NCI-H2171 treated with DMSO at 0.1 percent for 48 hours (cell line): ENCODE measurements at regions not wholly inside any gene's neighbourhood (a gene's known extent, or its start where the extent isn't known, plus 50 kb on each side); places are given as distances from the start of the nearest gene placed in this dataset.

ENCODE experiments used
- DNase-seq: peaks from one replicate; lab custom pipeline; 2025; lab: John Stamatoyannopoulos, UW

DNA sequence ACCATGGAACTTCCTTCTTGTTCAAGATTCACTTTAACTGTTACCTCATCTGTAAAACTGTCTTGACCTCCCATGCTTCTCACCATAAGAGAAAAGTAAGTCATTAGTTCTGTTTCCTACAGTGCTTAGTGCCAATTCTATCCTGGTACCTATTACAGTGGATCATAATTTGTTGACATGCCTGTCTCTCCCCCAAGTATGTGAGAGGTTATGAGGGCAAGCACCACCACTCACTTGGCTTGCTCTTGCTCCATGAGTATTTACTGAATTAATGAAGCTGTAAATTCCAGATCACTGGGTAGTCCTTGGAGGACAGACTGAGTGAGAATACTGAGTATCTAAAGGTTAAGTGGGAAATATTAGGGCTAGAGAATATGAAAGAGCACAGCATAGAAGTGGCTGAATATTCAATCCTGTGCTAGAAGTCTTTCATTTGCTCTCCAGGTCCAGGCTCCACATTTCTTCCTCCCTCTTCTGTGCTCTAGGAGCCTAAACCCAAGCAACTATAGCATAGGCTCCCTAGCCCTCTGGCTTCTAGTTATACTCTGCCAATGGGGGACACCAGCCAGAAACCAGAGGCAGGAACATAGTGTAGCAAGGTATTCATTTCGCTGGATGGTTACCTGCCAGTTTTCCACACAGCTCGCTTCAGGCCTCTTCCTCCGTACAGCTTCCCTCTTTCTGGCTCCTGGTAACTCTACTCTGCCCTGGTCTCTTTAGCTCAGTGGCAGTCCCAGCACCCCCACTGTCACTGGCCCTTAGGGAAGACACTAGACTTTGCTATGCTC lies 118.2 kb upstream of the SLC5A12 start:
- DNase-seq = no peak

DNA sequence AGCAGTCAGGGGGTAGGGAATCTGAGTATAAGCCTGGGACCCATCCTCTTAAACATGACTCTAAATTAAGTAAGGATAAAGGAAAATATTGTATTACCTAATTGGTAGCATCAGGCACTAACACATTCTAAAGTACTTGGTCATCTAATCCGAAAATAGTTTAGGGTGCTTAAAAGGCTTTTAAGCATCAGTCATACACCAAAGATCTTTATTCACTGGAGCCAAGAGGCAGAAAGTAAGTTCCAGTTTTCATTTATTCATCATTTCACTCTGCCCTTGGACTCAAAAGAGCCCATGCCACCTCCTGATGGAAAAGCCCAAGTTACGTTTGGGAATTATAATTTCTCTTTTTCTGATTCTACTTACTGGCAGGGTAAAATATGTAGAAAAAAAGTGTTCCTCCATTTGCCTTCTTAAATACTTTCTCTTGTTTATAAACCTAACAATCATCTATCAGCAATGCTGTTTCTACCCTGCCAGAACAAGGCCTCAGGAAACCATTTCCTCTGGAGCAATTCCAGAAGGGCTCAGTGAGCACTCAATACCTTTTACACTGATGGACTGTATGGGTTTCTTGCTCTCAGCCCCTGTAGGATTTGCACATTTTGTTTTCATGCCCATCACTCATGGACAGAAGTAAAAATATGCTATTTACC lies 120.1 kb upstream of the SLC5A12 start:
- DNase-seq = no peak

DNA sequence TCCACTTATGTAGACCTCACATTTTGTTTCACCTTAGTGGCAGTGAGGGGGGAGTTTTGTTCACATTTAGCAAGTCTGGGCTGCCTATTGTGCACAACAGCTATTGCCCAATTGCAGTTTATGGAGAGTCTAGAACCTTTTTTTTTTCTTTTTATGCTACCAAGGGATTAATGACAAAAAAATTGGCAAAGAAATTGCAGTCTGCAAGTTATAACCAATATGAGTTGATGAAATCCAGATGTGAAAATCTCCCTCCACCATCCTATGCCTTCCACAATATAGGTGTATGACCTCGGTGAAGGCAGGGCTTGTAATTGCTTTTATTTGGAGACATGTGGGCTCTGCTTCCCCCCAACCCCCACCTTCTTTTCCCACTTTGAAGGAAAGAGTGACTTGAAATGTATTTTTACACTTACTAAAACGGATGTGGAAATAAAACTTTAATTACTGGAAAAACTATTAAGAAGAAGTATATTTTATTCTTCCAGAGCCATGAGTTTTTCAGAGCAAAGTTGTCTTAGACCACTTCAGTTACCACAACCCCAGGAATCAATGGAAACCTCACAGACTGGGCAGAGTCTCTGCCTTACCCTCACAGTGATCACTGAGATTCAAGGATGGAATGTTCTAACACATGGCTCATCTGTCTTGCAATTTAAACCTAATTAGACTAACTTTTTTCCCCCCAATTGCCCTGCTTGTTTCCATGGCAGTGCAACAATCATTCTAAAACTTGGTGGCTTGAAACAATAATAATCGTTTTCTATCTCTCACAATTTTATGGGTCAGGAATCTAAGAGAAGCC lies 120.8 kb upstream of the SLC5A12 start:
- no peak for DNase-seq

DNA sequence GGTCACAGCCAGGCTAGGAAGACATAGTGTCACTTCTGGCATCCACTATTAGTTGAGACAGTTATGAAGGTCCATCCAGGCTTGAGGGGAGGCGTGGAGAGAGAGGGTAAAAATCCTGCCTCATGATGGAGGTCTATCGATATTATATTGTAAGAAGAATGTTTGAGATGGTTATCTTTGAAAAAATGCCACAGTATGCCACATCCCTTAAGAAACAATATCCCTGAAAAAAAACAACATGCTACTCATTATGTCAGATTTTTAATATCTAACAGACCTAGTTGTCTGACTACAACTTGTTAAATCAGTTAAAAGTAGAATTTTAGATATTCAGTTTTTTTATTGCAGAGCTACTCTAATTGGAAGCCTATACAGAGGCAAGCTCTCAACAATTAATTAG lies 121.7 kb upstream of the SLC5A12 start:
- DNase-seq = no peak

DNA sequence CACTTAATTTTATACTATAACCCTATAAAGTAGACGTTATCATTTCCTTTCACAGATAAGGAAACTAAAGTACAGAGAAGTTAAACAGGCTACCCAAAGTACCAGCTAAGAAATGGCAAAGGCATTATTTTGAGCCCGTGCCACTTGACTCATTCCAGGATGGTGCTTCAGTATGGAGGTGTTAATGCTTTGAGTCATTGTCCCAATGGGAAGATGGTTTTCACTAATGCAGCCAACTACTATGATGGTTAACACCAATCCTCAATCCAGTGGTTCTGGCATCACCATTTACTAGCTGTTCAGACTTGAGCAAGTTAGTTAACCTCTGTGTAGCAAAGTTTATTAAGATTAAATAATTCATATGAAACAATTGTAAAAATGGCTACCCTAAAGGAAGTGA lies 123.1 kb upstream of the SLC5A12 start:
- no peak for DNase-seq

DNA sequence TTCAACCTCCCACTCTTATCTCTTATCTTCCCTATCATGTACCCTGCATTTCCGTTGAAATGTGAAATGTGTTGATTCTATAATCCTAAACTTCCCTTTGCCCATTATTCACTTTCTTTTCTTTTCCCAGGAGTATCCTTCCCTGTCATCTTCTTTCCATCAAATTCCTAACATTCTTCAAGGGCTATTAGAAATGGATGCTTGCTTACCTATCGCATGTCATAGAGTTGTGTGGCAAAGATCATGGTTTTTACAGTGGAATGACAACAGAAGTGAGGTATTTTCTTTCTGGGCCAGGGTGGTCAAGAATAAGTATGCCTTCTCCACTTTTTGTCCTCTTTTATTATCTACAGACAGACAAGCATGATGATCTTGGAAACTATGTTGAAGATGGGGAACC lies 124.4 kb upstream of the SLC5A12 start:
- no peak for DNase-seq

DNA sequence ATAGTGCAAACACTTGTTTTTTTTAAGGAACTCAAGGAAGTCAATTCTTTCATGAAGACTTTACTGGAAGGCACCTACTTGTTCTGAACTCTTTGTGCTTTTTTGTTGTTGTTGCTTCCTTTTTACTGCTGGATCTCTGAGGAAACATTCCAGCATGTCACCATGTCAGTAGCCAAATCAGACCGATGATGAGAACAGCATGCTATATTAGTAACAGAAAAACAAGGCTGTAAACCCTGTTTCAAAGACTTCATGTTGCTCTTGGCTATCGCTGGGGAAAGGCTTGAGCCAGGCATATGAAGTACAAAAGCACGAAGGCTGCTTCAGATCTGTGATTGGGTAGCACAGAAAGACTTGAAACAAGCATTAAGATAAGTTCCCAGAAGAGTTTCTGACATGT lies 125.6 kb upstream of the SLC5A12 start:
- DNase-seq = no peak

DNA sequence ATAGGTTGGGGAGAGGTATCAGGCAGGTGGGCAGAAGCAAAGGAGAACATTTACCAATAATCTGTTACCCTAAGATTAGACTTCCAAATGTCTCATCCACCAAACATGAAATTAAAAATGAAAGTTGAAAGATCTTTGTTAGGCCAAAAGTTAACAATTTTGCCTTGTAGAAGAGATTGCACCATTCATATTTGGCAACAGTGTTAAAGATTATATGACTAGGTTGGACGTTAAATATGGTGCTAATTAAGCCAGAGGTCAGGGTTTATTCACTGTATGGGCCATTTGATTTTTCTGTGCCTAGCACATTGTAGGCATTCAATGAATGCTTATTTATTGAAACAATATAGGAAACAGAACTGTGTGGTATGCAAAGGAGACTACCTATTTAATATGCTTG lies 126.1 kb upstream of the SLC5A12 start:
- DNase-seq = no peak

DNA sequence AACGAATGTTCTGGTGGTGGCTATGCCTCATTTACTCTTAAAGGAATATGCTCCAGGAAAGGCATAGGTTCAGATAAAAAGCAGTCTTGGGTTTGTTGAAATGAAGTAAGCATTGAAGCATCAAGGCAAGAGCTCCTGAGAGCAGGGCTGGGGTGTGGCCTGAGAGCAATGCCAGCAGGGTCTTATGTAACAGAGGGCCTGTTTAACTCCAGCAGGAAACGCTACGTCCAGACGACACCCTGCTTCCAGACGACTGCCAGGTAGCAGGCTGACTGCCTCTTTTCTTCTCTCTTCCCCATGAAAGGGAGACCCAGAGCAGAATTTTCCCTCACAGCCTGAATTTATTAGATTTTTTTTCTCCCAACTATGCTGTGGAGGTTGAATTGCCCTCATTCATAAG lies 127.2 kb upstream of the SLC5A12 start:
- DNase-seq = peak; percentile 31

DNA sequence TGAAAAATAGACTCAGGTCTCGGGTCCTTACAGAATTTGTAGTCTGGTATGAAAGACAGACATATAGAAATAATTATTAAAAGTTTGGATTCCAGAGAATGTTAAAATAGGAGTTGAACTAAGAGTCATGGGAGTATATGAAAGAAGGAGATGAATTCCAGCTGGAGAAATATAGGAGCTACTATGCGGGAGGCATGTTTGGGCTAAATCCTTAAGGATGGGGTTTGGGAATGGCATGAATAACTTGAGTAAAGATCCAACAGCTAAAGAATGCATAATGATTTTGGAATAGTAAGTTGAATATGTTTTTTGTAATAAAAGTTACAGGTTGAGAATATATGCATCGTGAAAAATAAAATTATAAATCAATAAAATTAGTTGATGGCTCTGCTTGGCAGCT lies 129.4 kb upstream of the SLC5A12 start:
- DNase-seq = peak; percentile 68

DNA sequence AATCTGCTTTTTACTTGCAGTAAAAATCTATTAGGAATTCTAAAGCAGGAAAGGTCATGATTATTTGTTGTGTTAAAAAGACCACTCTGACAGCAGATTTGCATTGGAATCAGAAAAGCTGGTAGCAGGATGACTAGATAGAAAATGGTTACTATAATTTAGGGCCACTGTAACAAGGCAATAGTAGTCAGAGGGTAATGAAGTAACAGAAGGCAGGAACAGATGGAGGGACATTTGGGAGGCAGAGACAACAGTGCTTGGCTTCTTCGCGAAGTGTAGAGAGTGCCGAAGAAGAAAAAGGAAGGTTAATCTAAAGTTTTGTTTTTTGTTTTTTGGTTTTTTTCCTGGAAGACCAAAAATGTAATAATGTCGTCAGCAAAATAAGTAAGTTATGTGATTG lies 129.8 kb upstream of the SLC5A12 start:
- DNase-seq = peak; percentile 98

DNA sequence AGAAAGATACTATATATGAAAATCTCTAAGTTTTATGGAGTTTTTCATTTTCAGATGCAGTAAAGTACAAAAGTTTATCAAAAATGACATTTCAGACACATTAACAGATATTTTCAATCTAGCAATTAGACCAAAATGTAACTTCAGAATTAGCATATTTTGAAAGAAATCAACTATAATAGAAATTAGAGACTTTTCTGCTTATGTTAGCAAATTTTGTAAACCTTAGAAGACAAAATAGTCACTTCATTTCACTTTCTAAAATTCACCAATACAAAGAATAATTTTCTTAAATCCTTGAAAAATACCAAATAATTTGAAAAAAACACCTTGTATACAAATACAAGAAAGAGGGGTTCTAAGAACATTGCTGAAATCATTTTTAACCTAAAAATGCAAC lies 135.8 kb upstream of the FIBIN start:
- DNase-seq = no peak

DNA sequence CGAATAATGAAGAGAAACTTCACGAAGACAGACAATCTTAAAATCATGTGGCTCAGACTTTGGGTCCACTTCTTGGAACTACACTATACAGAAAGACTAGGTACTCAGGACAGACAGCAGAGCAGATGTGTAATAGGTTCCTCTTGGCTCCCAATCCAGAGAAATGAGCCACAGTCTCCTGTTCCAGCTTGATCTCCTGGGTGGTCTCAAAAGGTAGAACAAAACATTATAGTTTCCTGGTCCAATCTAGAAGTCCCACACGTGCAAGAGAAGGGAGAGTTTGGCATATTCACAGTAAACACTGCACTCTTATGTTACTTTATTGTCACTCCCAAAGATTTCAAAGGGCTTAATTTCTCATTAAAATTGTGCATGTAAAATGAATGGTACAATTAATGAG lies 134.5 kb upstream of the FIBIN start:
- no peak for DNase-seq

DNA sequence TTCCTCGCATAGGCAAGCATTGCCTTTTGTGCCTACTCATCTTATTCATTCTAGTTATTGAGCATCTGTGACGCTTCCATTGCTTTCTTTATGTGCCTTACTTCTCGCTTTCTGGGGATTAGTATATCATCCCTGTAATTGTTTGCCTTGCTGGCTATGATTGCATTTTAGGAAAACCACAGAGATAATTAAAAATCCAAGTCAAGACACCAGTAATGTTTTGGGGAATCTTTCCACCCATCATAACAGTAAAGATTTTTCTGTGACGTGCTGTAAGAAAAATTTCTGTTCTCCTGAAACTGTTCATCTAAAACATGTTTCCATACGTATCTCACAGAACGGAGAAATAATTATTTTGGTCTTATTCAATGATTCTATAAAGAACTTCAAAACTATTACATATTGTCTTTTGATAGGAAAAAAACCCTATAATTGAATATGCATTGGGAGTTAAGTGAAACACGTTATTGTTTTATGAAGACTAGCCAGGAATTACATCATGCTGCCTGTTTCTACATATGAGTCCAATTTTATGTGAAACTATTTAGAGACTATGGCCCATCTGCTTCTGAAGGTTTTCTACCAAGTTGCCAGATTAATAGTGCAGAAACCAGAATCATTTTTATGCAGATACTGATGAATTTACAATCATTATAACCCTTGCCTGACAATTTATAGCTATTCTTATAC lies 133.7 kb upstream of the FIBIN start:
- DNase-seq = no peak

DNA sequence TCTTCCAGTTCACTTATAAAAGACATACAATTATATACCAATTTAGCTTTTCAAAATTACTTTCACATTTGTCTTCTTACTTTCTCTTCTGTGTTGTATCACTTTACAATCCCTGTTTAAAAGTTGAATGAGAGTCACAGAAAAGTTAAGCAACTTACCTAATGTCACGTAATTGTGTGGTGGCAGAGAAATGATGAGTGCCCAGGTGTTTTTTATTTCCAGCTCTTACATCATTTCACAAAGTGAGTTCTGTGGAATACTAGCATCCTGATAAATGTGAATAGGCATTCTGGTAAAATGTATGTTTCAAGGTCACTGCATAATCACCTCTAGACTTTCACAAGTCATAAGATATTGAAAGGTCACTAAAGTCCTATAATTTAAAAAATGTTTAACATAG lies 133.0 kb upstream of the FIBIN start:
- no peak for DNase-seq

DNA sequence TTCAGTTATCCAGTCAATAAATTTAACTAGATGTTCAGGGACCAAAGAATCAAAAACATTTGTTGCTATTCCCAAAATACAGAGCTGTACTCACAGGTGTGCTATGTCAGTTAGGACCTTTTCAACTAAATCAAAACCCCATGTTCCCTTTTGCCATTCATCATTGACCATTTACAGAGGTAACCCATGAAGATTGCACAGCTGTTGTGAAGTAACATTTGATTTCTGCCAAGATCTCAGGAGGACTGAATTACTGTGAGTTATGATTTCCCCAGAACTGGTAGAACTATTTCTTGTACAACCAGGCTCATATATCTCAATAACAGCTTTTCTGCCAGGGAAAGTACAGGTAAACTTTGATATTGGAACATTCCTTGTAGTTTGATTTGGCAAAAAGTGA lies 131.1 kb upstream of the FIBIN start:
- no peak for DNase-seq

DNA sequence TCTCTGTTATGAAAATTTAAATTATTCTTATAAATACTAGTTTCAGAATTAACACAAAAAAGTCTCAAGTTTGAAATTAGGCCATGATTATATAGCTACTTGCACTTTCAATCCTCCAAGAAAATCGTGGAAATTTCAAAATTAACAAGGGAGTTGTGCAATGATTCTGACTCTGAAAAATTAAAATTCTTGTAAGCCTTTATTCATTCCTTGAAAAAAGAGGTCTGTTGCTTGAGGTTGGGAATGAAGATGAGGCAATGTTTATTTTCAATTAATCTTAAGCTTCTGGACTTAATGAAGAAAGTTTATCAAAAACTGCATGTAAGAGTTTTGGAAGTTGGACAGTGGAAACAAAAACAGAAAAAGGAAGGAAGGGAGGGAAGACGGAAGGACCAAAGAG lies 128.2 kb upstream of the FIBIN start:
- DNase-seq = no peak

DNA sequence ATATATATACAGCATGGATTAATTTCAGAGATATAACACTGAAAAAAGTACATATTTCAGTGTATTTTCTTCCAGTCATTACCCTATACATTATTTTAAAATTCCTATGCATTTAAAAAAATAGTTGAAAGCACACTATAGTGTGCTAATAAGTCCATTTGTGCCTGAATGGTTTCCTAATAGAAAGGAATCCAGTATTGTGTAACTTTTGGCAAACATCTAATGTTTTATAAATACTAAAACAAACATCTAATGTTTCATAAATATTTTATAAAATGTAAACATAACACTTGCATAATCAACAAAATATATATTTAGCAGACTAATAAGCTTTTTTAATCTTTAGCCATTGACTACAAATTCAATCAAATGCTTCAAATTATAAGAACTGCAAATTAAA lies 126.6 kb upstream of the FIBIN start:
- no peak for DNase-seq

DNA sequence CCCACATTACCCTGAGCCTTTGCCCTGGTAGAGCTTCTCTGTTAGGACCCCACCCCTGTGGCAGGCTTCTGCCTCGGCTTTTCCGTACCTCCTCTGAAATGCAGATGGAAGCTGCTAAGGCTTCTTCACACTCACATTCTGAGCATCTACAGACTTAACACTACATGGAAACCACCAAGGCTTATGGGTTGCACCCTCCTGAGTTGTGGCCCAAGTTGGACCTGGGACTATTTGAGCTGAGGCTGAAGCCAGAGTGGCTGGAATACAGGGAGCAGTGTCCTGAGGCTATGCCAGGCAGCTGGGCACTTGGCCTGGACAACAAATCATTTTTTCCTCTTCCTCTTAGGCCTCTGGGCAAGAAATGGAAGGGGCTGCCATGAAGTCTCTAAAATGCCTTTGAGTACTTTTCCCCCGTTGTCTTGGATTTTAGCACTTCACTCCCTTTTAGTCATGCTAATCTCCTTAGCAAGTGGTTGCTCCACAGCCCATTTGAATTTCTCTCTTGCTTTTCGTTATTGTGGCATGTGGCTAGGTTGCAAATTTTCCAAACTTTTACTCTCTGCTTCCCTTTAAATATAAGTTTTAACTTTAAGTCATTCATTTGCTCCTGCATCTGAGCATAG lies 114.8 kb upstream of the FIBIN start:
- no peak for DNase-seq

DNA sequence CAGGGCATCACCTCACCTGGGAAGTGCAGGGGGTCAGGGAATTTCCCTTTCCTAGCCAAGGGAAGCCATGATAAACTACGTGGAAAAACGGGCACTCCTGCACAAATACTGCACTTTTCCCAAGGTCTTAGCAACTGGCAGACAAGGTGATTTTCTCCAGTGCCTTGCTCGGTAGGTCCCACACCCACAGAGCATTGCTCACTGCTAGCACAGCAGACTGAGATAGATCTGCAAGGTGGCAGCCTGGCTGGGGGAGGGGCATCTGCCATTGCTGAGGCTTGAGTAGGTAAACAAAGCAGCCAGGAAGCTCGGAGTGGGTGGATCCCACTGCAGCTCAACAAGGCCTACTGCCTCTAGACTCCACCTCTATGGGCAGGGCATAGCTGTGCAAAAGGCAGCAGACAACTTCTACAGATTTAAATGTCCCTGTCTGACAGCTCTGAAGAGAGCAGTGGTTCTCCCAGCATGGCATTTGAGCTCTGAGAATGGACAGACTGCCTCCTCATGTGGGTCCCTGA lies 111.5 kb upstream of the FIBIN start:
- peak; percentile 50 for DNase-seq

DNA sequence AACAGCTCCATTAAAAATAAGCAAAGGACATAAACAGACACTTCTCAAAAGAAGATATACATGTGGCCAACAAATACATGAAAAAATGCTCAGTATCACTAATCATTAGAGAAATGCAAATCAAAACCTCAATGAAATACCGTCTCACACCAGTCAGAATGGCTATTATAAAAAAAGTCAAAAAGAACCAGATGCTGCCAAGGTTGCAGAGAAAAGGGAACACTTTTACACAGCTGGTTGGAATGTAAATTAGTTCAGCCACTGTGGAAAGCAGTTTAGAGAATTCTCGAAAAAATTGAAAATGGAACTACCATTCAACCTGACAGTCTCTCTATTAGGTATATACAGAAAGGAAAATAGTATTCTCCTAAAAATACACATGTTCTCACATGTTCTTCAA lies 102.4 kb upstream of the FIBIN start:
- DNase-seq = no peak

DNA sequence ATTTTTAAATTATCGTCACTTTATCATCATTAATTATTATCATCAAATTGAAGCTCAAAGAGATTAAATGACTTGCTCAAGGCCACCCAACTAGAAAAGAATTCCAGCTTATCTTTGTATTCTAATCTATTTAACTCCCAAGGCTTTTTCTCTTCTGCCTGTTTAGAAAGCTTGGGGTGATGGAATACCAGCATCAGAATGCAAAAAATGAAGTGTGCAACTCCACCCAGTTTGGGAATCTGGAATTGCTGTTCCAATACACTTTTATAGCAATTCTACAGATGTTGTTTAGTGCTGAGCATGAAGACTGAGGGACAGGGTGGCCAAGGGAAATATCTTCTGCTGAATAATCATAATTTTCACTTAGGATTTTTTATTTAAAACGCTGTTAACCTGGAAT lies 97.2 kb upstream of the FIBIN start:
- no peak for DNase-seq
